Astrocyte of the cerebellum (primary cell): ENCODE measurements at regions not wholly inside any gene's neighbourhood (a gene's known extent, or its start where the extent isn't known, plus 50 kb on each side); places are given as distances from the start of the nearest gene placed in this dataset.

Experiments used
- DNase-seq: peaks from one replicate; pipeline ENCODE4 v3.0.0-alpha.2; 2011; ENCODE audit warnings: low read depth
- H3K4me3 ChIP-seq: 2 replicates; pipeline ENCODE4 v1.5.1; 2011; ENCODE audit warnings: mild to moderate bottlenecking, low read depth, low read length, moderate library complexity
- in situ Hi-C: cut with HindIII; loops from 2 replicates; pipeline ENCODE4 v1.10.0; 2017; ENCODE audit warnings: low sequenced_read_pairs
- TF ChIP-seq, protein P1 (sequence below): IDR thresholded peaks from 2 replicates; pipeline ENCODE4 v1.5.1; 2012; ENCODE audit warnings: low read length, low read depth, moderate library complexity, mild to moderate bottlenecking; ENCODE audit errors: missing control alignments

DNA sequence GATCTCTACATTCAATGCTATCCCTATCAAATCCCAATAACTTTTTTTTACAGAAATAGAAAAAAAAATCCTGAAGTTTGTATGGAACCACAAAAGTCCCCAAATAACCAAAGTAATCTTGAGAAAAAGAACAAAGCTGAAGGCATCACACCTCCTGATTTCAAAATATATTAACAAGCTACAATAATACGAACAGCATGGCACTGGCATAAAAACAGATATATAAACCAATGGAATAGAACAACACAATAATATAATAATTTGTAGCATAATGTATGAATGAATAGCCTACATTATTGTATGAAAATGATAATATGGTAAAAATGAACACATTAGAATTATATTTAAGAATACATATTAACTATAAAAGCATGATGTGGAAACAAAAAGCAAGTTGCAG, 76.7 kb upstream of the TMC3 start:
- no peak for DNase-seq
- TF ChIP-seq, protein P1, sequence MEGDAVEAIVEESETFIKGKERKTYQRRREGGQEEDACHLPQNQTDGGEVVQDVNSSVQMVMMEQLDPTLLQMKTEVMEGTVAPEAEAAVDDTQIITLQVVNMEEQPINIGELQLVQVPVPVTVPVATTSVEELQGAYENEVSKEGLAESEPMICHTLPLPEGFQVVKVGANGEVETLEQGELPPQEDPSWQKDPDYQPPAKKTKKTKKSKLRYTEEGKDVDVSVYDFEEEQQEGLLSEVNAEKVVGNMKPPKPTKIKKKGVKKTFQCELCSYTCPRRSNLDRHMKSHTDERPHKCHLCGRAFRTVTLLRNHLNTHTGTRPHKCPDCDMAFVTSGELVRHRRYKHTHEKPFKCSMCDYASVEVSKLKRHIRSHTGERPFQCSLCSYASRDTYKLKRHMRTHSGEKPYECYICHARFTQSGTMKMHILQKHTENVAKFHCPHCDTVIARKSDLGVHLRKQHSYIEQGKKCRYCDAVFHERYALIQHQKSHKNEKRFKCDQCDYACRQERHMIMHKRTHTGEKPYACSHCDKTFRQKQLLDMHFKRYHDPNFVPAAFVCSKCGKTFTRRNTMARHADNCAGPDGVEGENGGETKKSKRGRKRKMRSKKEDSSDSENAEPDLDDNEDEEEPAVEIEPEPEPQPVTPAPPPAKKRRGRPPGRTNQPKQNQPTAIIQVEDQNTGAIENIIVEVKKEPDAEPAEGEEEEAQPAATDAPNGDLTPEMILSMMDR: no peak
- in situ Hi-C loops: no loop called here
- no peak overlapping the region for H3K4me3 ChIP-seq

DNA sequence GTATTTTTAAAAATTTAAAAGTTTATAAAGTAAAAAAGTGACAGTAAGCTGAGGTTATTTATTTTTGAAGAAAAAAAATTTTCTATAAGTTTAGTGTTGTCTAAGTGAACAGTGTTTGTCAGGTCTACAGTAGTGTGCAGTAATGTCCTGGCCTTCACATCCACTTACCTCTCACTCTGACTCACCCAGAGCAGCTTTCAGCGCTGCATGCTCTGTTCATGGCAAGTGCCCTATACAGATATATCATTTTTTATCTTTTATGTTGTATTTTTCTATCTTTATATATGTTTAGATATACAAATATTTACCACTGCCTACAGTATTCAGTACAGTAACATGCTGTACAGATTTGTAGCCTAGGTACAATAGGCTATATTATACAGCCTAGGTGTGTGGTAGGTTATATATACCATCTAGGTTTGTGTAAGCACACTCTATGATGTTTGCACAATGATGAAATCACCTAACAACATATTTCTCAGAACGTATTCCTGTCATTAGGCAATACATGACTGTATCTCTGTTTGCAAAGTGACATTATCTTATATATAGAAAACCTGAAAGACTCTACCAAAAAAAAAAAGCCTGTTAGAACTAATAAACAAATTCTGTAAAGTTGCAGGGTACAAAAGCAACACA, 75.9 kb upstream of the TMC3 start:
- in situ Hi-C loops: no loop called here
- DNase-seq: no peak
- TF ChIP-seq, protein P1: no peak
- no peak overlapping the region for H3K4me3 ChIP-seq

DNA sequence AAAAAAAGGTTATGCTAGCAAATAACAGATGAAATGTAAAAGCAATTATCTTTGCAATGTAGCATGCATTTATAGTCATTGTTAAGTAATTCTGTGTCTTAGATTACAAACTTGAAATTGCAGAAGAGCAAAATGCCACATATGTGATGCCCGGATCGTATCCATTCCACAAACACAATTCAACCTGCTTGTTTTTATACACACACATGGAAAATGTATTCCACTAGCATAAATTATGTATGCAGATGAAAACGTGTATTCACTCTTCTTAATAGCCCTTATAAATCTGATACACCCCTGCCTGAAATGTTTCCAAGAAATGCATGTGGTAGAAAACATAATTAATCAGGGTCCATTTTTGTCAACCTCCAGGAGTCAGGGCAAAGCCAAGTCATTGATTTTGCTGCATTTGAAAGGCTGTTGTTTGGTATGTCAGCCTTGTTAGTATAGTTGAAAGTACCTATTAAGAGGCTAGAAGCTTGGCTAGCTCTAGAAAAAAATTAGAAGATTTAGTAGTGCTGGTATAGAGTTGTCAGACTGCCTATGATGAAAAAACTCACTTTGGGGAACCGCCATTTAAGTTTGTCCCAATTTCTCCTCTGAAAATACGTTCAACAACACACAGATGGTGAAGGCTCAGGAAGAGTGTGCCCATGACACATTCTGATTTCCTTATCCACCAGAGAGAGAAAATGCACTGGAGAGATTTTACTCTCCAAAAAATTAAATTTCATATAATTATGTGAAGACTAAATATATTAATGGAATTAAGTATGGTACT, 69.2 kb upstream of the TMC3 start:
- in situ Hi-C loops: no loop called here
- H3K4me3 ChIP-seq: no peak overlapping the region
- no peak for DNase-seq
- TF ChIP-seq, protein P1: no peak

DNA sequence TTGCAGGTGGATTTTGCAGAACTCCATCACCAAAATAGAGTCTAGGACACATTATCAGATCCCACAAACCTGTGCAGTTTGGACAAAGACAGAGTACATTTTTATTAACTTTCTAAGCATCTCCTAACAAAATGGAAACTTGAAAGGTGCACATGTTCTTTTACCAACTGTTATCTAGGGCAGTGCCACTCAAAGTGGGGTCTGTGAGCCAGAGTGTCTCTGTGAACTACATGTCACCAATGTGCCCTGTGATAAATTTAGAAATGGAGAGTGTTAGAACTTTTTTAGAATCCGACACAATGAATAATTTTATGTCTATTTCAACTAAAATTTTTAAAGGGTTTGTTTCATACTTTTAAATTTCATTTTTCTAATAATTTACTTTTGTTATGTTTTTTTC, 68.4 kb upstream of the TMC3 start:
- H3K4me3 ChIP-seq: no peak overlapping the region
- in situ Hi-C loops: no loop called here
- TF ChIP-seq, protein P1: no peak
- DNase-seq: no peak

DNA sequence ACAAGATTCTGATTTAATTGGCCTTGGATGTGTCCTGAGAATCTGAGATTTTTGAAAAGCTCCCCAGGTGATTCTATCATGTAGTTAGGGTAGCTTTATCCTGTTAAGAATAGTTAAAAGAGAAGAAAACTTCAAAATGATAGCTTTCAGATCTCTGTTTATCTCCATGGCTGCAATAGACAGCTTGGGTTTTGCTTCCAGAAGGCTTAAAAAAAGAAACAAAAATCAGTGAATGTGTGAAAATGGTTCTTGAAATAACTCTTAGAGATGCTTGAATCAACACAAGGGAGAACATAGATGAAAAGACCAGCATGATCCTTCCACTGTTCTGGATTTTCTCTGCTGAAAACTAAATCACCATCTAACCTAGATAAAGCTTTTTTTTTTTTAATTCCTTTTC, 60.8 kb upstream of the TMC3 start:
- H3K4me3 ChIP-seq: no peak overlapping the region
- DNase-seq: no peak
- TF ChIP-seq, protein P1: no peak
- in situ Hi-C loops: no loop called here

DNA sequence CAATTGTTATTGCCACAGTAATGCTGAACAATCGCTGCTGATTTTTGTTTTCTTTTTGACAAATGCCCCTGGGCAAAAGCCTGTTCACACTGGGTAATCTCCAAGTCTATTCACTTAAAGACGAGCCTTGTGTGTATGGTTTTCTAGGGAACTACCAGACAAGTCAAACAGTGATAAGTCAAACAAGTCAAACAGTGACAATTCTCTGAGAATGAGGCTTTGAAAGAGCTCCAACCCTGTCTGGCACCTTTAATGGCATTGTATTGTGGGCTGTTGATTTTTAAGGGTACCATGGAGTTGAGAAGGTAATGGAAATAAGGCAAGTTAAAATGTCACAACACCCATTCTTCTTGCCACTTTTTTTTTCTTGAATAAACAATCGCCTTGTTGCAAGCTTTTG, 59.4 kb upstream of the TMC3 start:
- TF ChIP-seq, protein P1: no peak
- in situ Hi-C loops: no loop called here
- no peak for DNase-seq
- H3K4me3 ChIP-seq: no peak overlapping the region
